Upper lobe of left lung (tissue), 4 donors: ENCODE measurements at regions not wholly inside any gene's neighbourhood (a gene's known extent, or its start where the extent isn't known, plus 50 kb on each side); places are given as distances from the start of the nearest gene placed in this dataset.

ENCODE experiments used
- CTCF ChIP-seq, 6 experiments: fragments of 450-650 bp in 4 of 6; fragments of 200-600 bp in 2 of 6; sonication (generic) in 2 of 6; IDR thresholded peaks; one replicate each; pipeline ENCODE4 v1.5.1; 2016 to 2019; ENCODE audit warnings: antibody characterized with exemption in 6 of 6
- POLR2AphosphoS5 ChIP-seq, 2 donors: sonication (generic); formaldehyde crosslinking; IDR thresholded peaks; one replicate each; pipeline ENCODE4 v1.5.1; 2017; ENCODE audit warnings: antibody characterized with exemption in 2 of 2

GRCh38 chr1:38569932-38570656, 289.5 kb downstream of the RRAGC start:
- TF ChIP-seq POLR2AphosphoS5 (IDR thresholded peaks at IDR 0.05) (no peak), CTCF (IDR thresholded peaks at IDR 0.05) (no peak)
